ENCODE measurements at regions not wholly inside any gene's neighbourhood (a gene's known extent, or its start where the extent isn't known, plus 50 kb on each side); places are given as distances from the start of the nearest gene placed in this dataset.
A peak's percentile ranks its signal among the peaks of the same experiment; 100 is the strongest.

DNA sequence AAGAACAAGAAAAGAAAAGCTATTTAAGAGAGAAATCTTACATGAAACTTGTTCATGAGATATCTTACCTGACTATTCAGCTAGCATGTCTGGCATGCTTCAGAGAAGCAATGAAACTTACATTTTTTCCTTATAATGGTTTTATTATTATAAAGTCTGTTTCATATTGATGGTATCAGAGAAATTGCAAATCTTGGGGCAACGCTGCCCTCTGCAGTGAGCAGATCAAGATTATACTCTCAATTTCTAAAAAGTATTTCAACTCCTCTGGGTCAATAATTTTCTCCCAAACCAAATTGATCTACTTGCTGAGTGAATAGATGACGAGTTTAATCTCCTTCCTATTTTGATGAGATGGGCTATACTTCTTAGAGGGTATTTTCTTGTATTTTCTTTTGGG lies 235.6 kb downstream of the NUP35 start:
- H3K9me2 ChIP-seq (ENCODE audit: insufficient read depth, low read length), result no peaks in the 10 kb centered on the region

GRCh38 chr2:183371545-183371944 lies 247.3 kb downstream of the NUP35 start:
- H3K4me2 ChIP-seq (ENCODE audit: low read length), result no peak overlapping the region
- H3F3A ChIP-seq (ENCODE audit: insufficient read depth, low read length, poor library complexity, severe bottlenecking), result no peaks in the 10 kb centered on the region
- no peaks in the 10 kb centered on the region for H3K9me2 ChIP-seq (ENCODE audit: insufficient read depth, low read length)
- H3K9me3 ChIP-seq (ENCODE audit: low read length), result no peaks in the 10 kb centered on the region
- no peaks in the 10 kb centered on the region for H4K20me1 ChIP-seq (ENCODE audit: insufficient read depth)
- TF ChIP-seq MXI1 (conservative IDR thresholded peaks at IDR 0.05; ENCODE audit: poor library complexity, severe bottlenecking), result no peak
- TF ChIP-seq, protein P1, sequence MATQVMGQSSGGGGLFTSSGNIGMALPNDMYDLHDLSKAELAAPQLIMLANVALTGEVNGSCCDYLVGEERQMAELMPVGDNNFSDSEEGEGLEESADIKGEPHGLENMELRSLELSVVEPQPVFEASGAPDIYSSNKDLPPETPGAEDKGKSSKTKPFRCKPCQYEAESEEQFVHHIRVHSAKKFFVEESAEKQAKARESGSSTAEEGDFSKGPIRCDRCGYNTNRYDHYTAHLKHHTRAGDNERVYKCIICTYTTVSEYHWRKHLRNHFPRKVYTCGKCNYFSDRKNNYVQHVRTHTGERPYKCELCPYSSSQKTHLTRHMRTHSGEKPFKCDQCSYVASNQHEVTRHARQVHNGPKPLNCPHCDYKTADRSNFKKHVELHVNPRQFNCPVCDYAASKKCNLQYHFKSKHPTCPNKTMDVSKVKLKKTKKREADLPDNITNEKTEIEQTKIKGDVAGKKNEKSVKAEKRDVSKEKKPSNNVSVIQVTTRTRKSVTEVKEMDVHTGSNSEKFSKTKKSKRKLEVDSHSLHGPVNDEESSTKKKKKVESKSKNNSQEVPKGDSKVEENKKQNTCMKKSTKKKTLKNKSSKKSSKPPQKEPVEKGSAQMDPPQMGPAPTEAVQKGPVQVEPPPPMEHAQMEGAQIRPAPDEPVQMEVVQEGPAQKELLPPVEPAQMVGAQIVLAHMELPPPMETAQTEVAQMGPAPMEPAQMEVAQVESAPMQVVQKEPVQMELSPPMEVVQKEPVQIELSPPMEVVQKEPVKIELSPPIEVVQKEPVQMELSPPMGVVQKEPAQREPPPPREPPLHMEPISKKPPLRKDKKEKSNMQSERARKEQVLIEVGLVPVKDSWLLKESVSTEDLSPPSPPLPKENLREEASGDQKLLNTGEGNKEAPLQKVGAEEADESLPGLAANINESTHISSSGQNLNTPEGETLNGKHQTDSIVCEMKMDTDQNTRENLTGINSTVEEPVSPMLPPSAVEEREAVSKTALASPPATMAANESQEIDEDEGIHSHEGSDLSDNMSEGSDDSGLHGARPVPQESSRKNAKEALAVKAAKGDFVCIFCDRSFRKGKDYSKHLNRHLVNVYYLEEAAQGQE (IDR thresholded peaks at IDR 0.05; ENCODE audit: borderline replicate concordance), result no peak
- no peak for TF ChIP-seq RAD21 (conservative IDR thresholded peaks at IDR 0.05)
- TF ChIP-seq SMC3 (conservative IDR thresholded peaks at IDR 0.05; ENCODE audit: poor library complexity), result no peak
- TF ChIP-seq EP300 (conservative IDR thresholded peaks at IDR 0.05; ENCODE audit: poor library complexity, severe bottlenecking), result no peak
- TF ChIP-seq POLR2AphosphoS5 (IDR thresholded peaks at IDR 0.05), result no peak
- TF ChIP-seq EZH2 (IDR thresholded peaks at IDR 0.05; ENCODE audit: borderline replicate concordance, insufficient read depth, low read length, poor library complexity, severe bottlenecking), result no peak
- TF ChIP-seq, protein P2, sequence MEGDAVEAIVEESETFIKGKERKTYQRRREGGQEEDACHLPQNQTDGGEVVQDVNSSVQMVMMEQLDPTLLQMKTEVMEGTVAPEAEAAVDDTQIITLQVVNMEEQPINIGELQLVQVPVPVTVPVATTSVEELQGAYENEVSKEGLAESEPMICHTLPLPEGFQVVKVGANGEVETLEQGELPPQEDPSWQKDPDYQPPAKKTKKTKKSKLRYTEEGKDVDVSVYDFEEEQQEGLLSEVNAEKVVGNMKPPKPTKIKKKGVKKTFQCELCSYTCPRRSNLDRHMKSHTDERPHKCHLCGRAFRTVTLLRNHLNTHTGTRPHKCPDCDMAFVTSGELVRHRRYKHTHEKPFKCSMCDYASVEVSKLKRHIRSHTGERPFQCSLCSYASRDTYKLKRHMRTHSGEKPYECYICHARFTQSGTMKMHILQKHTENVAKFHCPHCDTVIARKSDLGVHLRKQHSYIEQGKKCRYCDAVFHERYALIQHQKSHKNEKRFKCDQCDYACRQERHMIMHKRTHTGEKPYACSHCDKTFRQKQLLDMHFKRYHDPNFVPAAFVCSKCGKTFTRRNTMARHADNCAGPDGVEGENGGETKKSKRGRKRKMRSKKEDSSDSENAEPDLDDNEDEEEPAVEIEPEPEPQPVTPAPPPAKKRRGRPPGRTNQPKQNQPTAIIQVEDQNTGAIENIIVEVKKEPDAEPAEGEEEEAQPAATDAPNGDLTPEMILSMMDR (IDR thresholded peaks at IDR 0.05; ENCODE audit: poor library complexity, severe bottlenecking), result no peak
- no peak for TF ChIP-seq TAF1 (IDR thresholded peaks at IDR 0.05; ENCODE audit: low read depth)
- no peak overlapping the region for H3K4me3 ChIP-seq (ENCODE audit: low read length)
- no peak overlapping the region for H2AFZ ChIP-seq (ENCODE audit: low read depth, low read length)
- no peaks in the 10 kb centered on the region for H3K79me2 ChIP-seq (replicated peaks; ENCODE audit: insufficient read depth, low read length)
- no peaks in the 10 kb centered on the region for H3K27me3 ChIP-seq (ENCODE audit: insufficient read depth, low read depth, low read length)
- H3K36me3 ChIP-seq (ENCODE audit: insufficient read depth, low read length), result no peaks in the 10 kb centered on the region
- no peak overlapping the region for H3K27ac ChIP-seq (ENCODE audit: low read length)
- H3K9ac ChIP-seq (ENCODE audit: low read length), result no peak overlapping the region

More for the DNA sequence above, 235.6 kb downstream of the NUP35 start:
- H3K27me3 ChIP-seq (ENCODE audit: insufficient read depth, low read depth, low read length), result no peaks in the 10 kb centered on the region
- no peak overlapping the region for H3K9ac ChIP-seq (ENCODE audit: low read length)
- H2AFZ ChIP-seq (ENCODE audit: low read depth, low read length), result no peak overlapping the region
- no peak overlapping the region for H3K4me3 ChIP-seq (ENCODE audit: low read length)
- H4K20me1 ChIP-seq (ENCODE audit: insufficient read depth), result no peaks in the 10 kb centered on the region
- no peak for TF ChIP-seq MXI1 (conservative IDR thresholded peaks at IDR 0.05; ENCODE audit: poor library complexity, severe bottlenecking)
- no peak for TF ChIP-seq TAF1 (IDR thresholded peaks at IDR 0.05; ENCODE audit: low read depth)
- peak; percentile 51 for TF ChIP-seq RAD21 (conservative IDR thresholded peaks at IDR 0.05)
- TF ChIP-seq EZH2 (IDR thresholded peaks at IDR 0.05; ENCODE audit: borderline replicate concordance, insufficient read depth, low read length, poor library complexity, severe bottlenecking), result no peak
- TF ChIP-seq POLR2AphosphoS5 (IDR thresholded peaks at IDR 0.05), result no peak
- TF ChIP-seq, protein P2 (IDR thresholded peaks at IDR 0.05; ENCODE audit: poor library complexity, severe bottlenecking), result peak; percentile 43
- TF ChIP-seq, protein P1 (IDR thresholded peaks at IDR 0.05; ENCODE audit: borderline replicate concordance), result no peak
- no peak for TF ChIP-seq EP300 (conservative IDR thresholded peaks at IDR 0.05; ENCODE audit: poor library complexity, severe bottlenecking)
- peak; percentile 43 for TF ChIP-seq SMC3 (conservative IDR thresholded peaks at IDR 0.05; ENCODE audit: poor library complexity)
- H3K4me2 ChIP-seq (ENCODE audit: low read length), result no peak overlapping the region
- H3K79me2 ChIP-seq (replicated peaks; ENCODE audit: insufficient read depth, low read length), result no peaks in the 10 kb centered on the region
- no peak overlapping the region for H3K27ac ChIP-seq (ENCODE audit: low read length)
- no peaks in the 10 kb centered on the region for H3F3A ChIP-seq (ENCODE audit: insufficient read depth, low read length, poor library complexity, severe bottlenecking)
- H3K36me3 ChIP-seq (ENCODE audit: insufficient read depth, low read length), result no peaks in the 10 kb centered on the region
- no peaks in the 10 kb centered on the region for H3K9me3 ChIP-seq (ENCODE audit: low read length)
